GM19463 (cell line): ENCODE measurements at regions not wholly inside any gene's neighbourhood (a gene's known extent, or its start where the extent isn't known, plus 50 kb on each side); places are given as distances from the start of the nearest gene placed in this dataset.

Source experiments
- ATAC-seq: cut with Tn5 transposase; IDR thresholded peaks from one replicate; pipeline ENCODE4 v1.9.1; 2021; ENCODE audit warnings: mild to moderate bottlenecking, moderate library complexity; ENCODE audit not compliant: unreplicated experiment

DNA sequence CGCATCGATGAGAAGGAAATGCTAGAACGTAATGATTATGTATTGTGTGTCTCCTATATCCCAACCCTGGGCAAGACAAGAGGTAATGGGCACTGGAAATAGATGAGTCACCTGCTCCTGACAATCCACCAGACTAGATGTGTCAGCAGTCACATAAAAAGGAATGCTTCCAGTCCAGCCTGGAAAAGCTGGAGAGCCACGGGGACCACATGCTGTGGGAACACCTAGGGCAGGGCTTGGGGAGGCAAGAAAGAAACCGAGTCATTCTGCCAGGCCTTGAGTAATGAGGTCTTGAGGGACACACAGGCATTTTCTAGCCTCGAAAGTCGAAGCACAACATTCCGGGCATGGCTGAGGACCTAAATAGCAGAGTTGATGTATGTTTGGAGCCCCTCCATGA lies 716.7 kb upstream of the TMEM132C start:
- ATAC-seq = no peak

GRCh38 chr12:127552838-127553237 lies 714.1 kb upstream of the TMEM132C start:
- no peak for ATAC-seq

DNA sequence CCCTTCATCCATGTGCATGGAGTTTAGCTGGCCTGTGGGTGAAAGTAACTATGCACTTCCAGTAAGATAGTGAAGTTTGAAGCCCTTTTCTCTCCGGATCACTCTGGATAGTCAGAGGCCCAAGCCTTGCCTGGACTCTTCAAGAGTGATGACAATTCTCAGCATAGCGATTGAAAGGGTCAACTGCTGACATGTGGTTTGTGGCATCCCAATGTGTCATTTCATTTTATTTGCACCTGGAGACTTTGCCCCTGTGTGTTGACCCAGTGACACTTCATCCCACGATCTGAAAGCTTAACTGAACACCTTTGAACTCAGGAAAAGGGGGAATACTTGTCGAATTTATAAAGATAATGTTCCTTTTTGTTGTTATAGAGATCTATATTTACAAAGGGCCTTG lies 711.9 kb upstream of the TMEM132C start:
- ATAC-seq = no peak

- ATAC-seq = no peak
Observed at GRCh38 chr12:127556231-127556886, 710.6 kb upstream of the TMEM132C start.

GRCh38 chr12:127558361-127558760 lies 708.6 kb upstream of the TMEM132C start:
- ATAC-seq = no peak

GRCh38 chr12:127559349-127560040 lies 707.5 kb upstream of the TMEM132C start:
- peak; percentile 75 for ATAC-seq

DNA sequence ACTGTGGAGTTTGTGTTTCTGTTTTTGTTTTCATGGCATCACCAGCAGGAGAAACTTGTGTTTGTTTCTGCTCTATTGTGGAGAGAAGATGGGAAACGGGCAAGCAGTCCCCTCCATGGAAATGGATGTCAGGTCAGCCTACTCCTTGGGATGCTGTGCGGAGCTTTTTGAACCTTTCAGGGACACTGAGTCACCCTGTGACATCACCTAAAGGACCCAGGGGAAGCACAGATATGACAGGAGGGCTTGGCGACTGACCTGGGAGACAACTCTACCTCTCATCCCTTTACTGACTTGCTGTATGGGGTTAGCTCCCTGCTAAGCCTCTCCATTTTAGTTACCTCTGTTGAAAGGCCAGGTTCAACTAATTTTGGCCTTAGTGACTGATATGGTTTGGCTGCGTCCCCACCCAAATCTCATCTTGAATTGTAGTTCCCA lies 706.9 kb upstream of the TMEM132C start:
- ATAC-seq = no peak

DNA sequence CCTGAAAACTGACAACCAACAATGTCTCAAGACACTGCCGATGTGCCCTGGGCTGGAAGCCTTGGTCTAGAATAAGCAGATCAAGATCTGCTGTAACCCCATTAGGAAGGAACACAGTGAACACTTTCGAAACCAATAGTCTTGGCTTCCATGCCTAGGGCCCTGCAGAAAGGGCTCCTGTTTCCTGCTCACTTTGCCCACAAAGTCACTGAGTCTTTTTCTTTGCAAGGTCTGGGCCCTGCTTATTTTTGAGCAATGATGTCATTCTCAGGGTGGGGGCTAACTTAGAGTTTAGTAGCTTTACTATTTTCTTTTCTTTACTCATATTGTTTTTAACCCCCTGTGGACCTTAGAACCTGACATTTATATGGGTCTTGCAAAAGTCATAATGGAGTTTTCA lies 704.2 kb upstream of the TMEM132C start:
- no peak for ATAC-seq

DNA sequence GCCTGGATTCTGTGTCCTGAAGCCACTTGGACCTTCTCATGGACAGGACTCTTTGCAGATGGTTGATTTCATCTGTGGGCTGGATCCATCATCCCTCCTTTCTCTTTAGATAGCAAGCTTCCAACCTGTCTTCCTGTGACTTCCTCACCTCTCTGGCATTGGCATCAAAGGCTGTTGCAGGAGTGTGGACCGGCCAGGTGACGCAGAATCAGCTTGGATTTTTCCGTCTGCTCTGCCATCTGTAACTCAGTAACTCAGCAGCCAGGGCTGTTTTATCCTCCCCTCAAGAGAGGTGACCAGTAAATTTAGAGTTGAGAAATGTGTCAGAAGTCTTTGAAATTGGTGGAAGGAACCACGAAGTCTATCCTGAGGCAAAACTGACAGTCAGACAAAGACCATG lies 701.7 kb upstream of the TMEM132C start:
- ATAC-seq = no peak

- no peak for ATAC-seq
Observed at GRCh38 chr12:127567531-127567930, 699.4 kb upstream of the TMEM132C start.

DNA sequence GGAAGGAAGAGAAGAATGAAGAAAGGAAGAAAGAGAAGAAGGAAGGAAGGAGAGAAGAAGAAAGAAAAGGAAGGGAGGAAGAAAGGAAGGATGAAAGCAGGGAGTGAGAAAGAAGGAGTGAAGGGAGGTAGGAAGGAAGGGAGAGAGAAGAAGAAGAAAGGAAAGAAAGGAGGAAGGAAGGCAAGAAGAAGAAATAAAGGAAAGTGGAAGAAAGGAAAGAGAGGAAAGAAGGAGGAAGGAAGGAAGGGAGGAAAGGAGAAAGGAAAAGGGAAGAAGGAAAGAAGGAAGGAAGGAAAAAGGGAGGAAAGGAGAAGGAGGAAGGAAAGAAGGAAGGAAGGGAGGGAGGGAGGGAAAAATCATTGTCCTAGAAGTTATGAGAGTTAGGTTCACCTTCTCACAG lies 696.6 kb upstream of the TMEM132C start:
- no peak for ATAC-seq

GRCh38 chr12:127570793-127571360 lies 696.1 kb upstream of the TMEM132C start:
- no peak for ATAC-seq

GRCh38 chr12:127571578-127571977 lies 695.4 kb upstream of the TMEM132C start:
- no peak for ATAC-seq

- no peak for ATAC-seq
Observed at GRCh38 chr12:127579446-127579845, 687.5 kb upstream of the TMEM132C start.

DNA sequence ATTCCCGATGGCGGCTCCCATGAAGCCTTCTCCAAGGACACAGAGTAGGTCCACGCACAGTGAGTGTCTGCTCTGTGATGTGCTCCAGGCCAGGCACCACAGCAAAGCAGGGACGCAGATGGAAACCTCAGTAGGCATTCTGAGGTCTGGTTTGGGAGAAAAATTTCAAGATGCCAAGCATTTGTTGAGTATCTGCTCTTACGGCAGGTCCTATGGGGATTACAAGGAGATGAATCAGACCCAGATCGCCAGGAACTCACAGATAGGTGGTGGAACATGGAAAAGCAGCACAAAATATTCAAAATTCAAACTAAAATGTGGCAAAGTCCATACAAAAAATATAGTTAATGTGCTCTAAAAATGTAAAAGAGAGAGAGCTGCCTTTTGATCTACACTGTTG lies 684.9 kb upstream of the TMEM132C start:
- no peak for ATAC-seq

GRCh38 chr12:127583041-127583440 lies 683.9 kb upstream of the TMEM132C start:
- ATAC-seq = no peak

DNA sequence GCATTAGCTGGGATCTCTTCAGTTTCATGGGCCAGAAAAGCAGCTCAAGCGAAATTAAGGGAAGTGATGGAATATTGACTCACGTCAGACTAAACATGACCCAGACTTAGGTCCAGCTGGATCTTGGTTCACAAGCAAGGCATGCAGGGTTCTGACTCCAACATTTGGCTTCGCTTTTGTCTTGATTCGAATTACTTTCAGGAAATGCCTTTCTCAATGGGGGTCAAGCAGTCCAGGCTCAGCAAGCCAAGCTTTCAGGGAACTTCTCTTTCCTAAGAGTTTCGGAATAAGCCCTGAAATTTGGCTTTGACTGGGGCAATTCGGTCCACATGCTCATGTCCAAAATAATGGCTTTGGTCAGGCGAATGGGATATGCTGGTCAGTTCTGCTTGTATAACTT lies 678.7 kb upstream of the TMEM132C start:
- ATAC-seq = no peak

DNA sequence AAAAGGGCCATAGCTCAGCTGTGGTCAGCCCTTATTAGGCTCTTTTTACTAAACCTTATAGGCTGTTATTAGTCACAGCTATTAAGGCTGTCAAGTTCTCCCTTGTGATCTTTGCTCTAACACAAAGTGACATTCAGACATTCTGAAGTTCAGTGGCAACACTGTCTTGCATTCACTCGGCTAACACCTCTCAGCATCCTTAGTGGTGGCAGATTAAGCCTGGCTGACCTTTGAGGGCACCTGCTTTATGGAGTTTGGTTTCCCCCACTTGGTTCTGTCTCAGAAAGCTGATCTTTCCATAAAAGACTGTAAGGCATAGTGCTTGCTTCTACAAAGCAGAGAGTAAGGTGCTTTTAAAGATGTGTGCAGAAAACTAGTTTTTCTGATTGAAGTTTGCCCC lies 677.4 kb upstream of the TMEM132C start:
- ATAC-seq = no peak

DNA sequence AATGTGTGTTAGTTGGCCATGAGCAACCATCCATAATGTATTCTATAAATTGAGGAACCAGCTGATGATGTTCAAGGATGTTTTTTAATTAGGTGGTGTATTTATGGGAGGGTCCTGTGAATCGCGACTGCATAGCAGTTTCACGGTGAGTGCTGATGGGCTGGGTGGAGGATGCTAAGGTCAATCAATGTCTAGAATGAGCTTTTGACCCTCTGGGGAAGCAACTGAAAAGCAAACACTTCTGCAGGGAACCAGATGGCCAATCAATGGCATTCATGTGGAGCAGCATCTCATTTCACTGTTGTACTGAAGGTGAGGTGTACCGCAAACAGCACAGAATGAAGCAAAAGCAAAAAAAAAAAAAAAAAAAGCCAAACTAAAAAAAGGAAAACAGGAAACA lies 676.1 kb upstream of the TMEM132C start:
- no peak for ATAC-seq

- ATAC-seq = no peak
Observed at GRCh38 chr12:127592245-127592644, 674.7 kb upstream of the TMEM132C start.

DNA sequence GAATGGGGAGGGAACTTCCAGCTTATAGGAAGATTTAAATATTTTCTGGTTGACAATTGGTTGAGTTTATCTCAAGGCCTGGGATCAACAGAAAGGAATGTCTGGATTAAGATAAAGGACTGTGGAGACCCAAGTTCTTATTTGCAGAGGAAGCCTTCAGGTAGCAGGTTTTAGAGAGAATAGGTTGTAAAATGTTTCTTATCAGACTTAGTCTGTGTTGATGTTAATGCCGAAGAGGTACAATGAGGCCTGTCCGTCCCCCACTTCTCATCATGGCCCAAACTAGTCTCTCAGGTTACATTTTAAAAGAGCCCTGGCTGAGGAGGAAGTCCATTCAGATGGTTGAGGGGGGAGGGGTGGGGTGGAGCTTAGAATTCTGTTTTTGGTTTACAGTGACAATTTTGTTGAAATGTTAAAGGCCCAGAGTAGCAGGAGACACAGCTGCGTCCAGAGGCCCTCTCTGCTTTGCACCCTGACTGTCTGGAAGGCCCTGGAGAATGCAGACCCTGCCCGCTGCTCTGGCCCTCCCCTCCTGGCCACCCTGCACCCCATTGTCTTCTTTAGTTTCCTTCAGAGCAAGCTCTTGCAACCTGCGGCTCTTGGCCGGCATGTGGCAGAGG lies 672.5 kb upstream of the TMEM132C start:
- no peak for ATAC-seq

DNA sequence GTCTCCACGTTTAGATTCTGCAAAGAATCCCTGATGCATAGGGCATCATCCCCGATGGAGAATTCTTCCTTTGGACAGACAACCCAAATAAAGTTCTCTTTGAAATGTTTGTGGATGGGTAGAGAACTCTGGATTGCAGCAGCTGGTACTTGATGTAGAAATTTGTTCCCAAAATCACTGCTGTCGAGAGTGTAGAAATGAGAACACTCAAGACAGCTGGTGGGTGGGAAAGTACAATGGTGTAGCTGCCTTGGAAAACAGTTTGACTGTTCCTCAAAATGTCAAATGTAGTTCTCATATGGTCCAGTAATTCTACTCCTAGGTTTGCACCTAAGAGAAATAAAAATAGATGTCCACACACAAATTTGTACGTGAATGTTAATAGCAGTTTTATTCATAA lies 671.5 kb upstream of the TMEM132C start:
- no peak for ATAC-seq
